Panc1 (cell line): ENCODE measurements at regions not wholly inside any gene's neighbourhood (a gene's known extent, or its start where the extent isn't known, plus 50 kb on each side); places are given as distances from the start of the nearest gene placed in this dataset.

Source experiments
- ATAC-seq: fragments of 200-7000 bp; cut with Tn5 transposase; 2 replicates; pipeline ENCODE4 v1.9.1; 2020; ENCODE audit warnings: mild to moderate bottlenecking, moderate library complexity
- BruUV-seq: library from RNA; stranded (reverse); fragments of 400-500 nt; replicated peaks from 2 replicates; lab custom pipeline; 2021; lab: Mats Ljungman, UMichigan
- CTCF ChIA-PET: fragments of 300-600 bp; sonication (Branson Sonifier 250); formaldehyde crosslinking; loops from one replicate; lab custom pipeline; 2022; ENCODE audit warnings: antibody characterized with exemption; lab: Charles Lee
- POLR2A ChIA-PET: fragments of 300-600 bp; sonication (Branson Sonifier 250); formaldehyde crosslinking; loops from one replicate; lab custom pipeline; 2022; ENCODE audit warnings: antibody characterized with exemption; lab: Charles Lee
- DNase-seq: peaks from one replicate; pipeline ENCODE4 v3.0.0-alpha.2; 2010; ENCODE audit warnings: low read depth, low spot score
- H3K27ac ChIP-seq: 2 replicates; pipeline ENCODE4 v1.5.1; 2011; ENCODE audit warnings: mild to moderate bottlenecking, low read length, inconsistent platforms
- H3K27me3 ChIP-seq: fragments of 200-500 bp; sonication (Bioruptor generic); 2 replicates; pipeline ENCODE4 v1.6.0; 2014; ENCODE audit warnings: low read length, inconsistent platforms; ENCODE audit not compliant: control insufficient read depth, insufficient read depth
- H3K36me3 ChIP-seq: fragments of 200-500 bp; sonication (Bioruptor generic); 2 replicates; pipeline ENCODE4 v1.5.1; 2014; ENCODE audit warnings: inconsistent platforms, mild to moderate bottlenecking, low read length, moderate library complexity; ENCODE audit not compliant: control insufficient read depth, insufficient read depth
- H3K4me1 ChIP-seq: 2 replicates; pipeline ENCODE4 v1.5.1; 2011; ENCODE audit warnings: inconsistent platforms, mild to moderate bottlenecking, low read length, moderate library complexity; ENCODE audit not compliant: control insufficient read depth, insufficient read depth
- H3K4me3 ChIP-seq, 2 experiments: 2 replicates each; pipeline ENCODE4 v1.5.1; 2011 to 2012; ENCODE audit warnings: low read depth in 2 of 2, low read length in 2 of 2, mild to moderate bottlenecking in 2 of 2, inconsistent platforms in 1 of 2, moderate library complexity in 1 of 2
- H3K9me3 ChIP-seq: fragments of 200-500 bp; sonication (Bioruptor generic); 2 replicates; pipeline ENCODE4 v1.5.1; 2014; ENCODE audit warnings: low read depth, mild to moderate bottlenecking, inconsistent platforms, low read length, moderate library complexity; ENCODE audit not compliant: control insufficient read depth, insufficient read depth
- CTCF ChIP-seq: fragments of 450-650 bp; IDR thresholded peaks from 2 replicates; pipeline ENCODE4 v1.5.1; 2017; ENCODE audit warnings: mild to moderate bottlenecking
- POLR2AphosphoS5 ChIP-seq: IDR thresholded peaks from 2 replicates; pipeline ENCODE4 v1.6.1; 2012; ENCODE audit warnings: mild to moderate bottlenecking, low read depth, low read length, moderate library complexity
- SIN3A ChIP-seq: IDR thresholded peaks from 2 replicates; pipeline ENCODE4 v1.6.1; 2012; ENCODE audit warnings: low read depth, mild to moderate bottlenecking, low read length, moderate library complexity, borderline replicate concordance; ENCODE audit not compliant: insufficient read depth
- TCF7L2 ChIP-seq: IDR thresholded peaks from 2 replicates; pipeline ENCODE4 v1.6.1; 2011; ENCODE audit warnings: mild to moderate bottlenecking, low read depth, low read length, inconsistent platforms
- in situ Hi-C: cut with HindIII; loops from 2 replicates; pipeline ENCODE4 v1.10.0; 2016; ENCODE audit warnings: low sequenced_read_pairs, low pct_unique_long_range_greater_than_20kb
- intact Hi-C: fragments of 100-400 bp; cut with micrococcal nuclease; formaldehyde crosslinking; loops from one replicate; pipeline ENCODE4 v1.10.0; 2022; ENCODE audit not compliant: unreplicated experiment
- TF ChIP-seq, protein P1 (sequence below), 2 experiments: IDR thresholded peaks; 2 replicates each; pipeline ENCODE4 v1.6.1; 2011 to 2012; ENCODE audit warnings: low read depth in 2 of 2, control low read depth in 1 of 2, low read length in 1 of 2, mild to moderate bottlenecking in 1 of 2, moderate library complexity in 1 of 2; ENCODE audit not compliant: insufficient read depth in 1 of 2

- intact Hi-C loops (no loop called here), in situ Hi-C loops (no loop called here)
- BruUV-seq: no TSS peak
- H3K4me3 ChIP-seq: no peak overlapping the region
- no peaks in the 10 kb centered on the region for H3K36me3 ChIP-seq
- ATAC-seq (no peak), DNase-seq (no peak)
- no peaks in the 10 kb centered on the region for H3K4me1 ChIP-seq
- POLR2A ChIA-PET: no interaction called here
- no peaks in the 10 kb centered on the region for H3K9me3 ChIP-seq
- CTCF ChIA-PET: no interaction called here
- no peaks in the 10 kb centered on the region for H3K27me3 ChIP-seq
- no peak for TF ChIP-seq POLR2AphosphoS5
- no peak for TF ChIP-seq SIN3A
- TF ChIP-seq, protein P1, sequence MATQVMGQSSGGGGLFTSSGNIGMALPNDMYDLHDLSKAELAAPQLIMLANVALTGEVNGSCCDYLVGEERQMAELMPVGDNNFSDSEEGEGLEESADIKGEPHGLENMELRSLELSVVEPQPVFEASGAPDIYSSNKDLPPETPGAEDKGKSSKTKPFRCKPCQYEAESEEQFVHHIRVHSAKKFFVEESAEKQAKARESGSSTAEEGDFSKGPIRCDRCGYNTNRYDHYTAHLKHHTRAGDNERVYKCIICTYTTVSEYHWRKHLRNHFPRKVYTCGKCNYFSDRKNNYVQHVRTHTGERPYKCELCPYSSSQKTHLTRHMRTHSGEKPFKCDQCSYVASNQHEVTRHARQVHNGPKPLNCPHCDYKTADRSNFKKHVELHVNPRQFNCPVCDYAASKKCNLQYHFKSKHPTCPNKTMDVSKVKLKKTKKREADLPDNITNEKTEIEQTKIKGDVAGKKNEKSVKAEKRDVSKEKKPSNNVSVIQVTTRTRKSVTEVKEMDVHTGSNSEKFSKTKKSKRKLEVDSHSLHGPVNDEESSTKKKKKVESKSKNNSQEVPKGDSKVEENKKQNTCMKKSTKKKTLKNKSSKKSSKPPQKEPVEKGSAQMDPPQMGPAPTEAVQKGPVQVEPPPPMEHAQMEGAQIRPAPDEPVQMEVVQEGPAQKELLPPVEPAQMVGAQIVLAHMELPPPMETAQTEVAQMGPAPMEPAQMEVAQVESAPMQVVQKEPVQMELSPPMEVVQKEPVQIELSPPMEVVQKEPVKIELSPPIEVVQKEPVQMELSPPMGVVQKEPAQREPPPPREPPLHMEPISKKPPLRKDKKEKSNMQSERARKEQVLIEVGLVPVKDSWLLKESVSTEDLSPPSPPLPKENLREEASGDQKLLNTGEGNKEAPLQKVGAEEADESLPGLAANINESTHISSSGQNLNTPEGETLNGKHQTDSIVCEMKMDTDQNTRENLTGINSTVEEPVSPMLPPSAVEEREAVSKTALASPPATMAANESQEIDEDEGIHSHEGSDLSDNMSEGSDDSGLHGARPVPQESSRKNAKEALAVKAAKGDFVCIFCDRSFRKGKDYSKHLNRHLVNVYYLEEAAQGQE (IDR thresholded peaks at IDR 0.05; ENCODE audit: insufficient read depth in 1 of 2, low read depth in 2 of 2, low read length in 1 of 2): no peak
- TF ChIP-seq TCF7L2: no peak
- TF ChIP-seq CTCF: no peak
- no peak overlapping the region for H3K27ac ChIP-seq
Measured at GRCh38 chr9:89799766-89800165, 195.0 kb downstream of the GADD45G start.

GRCh38 chr9:89801341-89801740, 196.5 kb downstream of the GADD45G start:
- Histone ChIP-seq H3K36me3 (no peaks in the 10 kb centered on the region), H3K9me3 (no peaks in the 10 kb centered on the region), H3K27me3 (no peaks in the 10 kb centered on the region), H3K4me1 (no peaks in the 10 kb centered on the region), H3K4me3 (no peak overlapping the region), H3K27ac (no peak overlapping the region)
- no peak for ATAC-seq
- no TSS peak for BruUV-seq
- POLR2A ChIA-PET: no interaction called here
- intact Hi-C loops: no loop called here
- CTCF ChIA-PET: no interaction called here
- no peak for DNase-seq
- TF ChIP-seq, protein P1 (IDR thresholded peaks at IDR 0.05; ENCODE audit: insufficient read depth in 1 of 2, low read depth in 2 of 2, low read length in 1 of 2): no peak
- no peak for TF ChIP-seq POLR2AphosphoS5
- no peak for TF ChIP-seq SIN3A
- in situ Hi-C loops: no loop called here
